ENCODE measurements at regions not wholly inside any gene's neighbourhood (a gene's known extent, or its start where the extent isn't known, plus 50 kb on each side); places are given as distances from the start of the nearest gene placed in this dataset.

GRCh38 chr20:50337521-50338466, 147.2 kb downstream of the CEBPB start:
- TF ChIP-seq CTCF (IDR thresholded peaks at IDR 0.05; ENCODE audit: insufficient read depth, low read length, poor library complexity, severe bottlenecking), result no peak
- no peak for TF ChIP-seq EZH2phosphoT487 (conservative IDR thresholded peaks at IDR 0.05; ENCODE audit: low read length)

All from SU-DHL-6 (cell line).